Parathyroid adenoma (tissue), 2 donors: ENCODE measurements at regions not wholly inside any gene's neighbourhood (a gene's known extent, or its start where the extent isn't known, plus 50 kb on each side); places are given as distances from the start of the nearest gene placed in this dataset.

ENCODE experiments used
- H2AFZ ChIP-seq: fragments of 300-600 bp; sonication (generic); one replicate; pipeline ENCODE4 v1.7.0; 2017; ENCODE audit warnings: antibody characterized with exemption, mild to moderate bottlenecking
- H3K27ac ChIP-seq: fragments of 300-600 bp; sonication (generic); one replicate; pipeline ENCODE4 v1.7.0; 2017
- H3K27me3 ChIP-seq: fragments of 300-600 bp; sonication (generic); one replicate; pipeline ENCODE4 v1.7.0; 2017; ENCODE audit warnings: low read length; ENCODE audit not compliant: control insufficient read depth, insufficient read depth
- H3K36me3 ChIP-seq: fragments of 300-600 bp; sonication (generic); one replicate; pipeline ENCODE4 v1.7.0; 2017; ENCODE audit warnings: low read length; ENCODE audit not compliant: control insufficient read depth, insufficient read depth
- H3K4me1 ChIP-seq: fragments of 300-600 bp; sonication (generic); one replicate; pipeline ENCODE4 v1.7.0; 2017; ENCODE audit warnings: control low read depth
- H3K4me2 ChIP-seq: fragments of 300-600 bp; sonication (generic); one replicate; pipeline ENCODE4 v1.7.0; 2017; ENCODE audit warnings: low read length
- H3K4me3 ChIP-seq: fragments of 300-600 bp; sonication (generic); one replicate; pipeline ENCODE4 v1.7.0; 2017; ENCODE audit warnings: low read depth, low read length
- H3K79me2 ChIP-seq: fragments of 300-600 bp; sonication (generic); one replicate; pipeline ENCODE4 v1.7.0; 2017; ENCODE audit warnings: control low read depth
- H3K9ac ChIP-seq: fragments of 300-600 bp; sonication (generic); one replicate; pipeline ENCODE4 v1.7.0; 2017; ENCODE audit warnings: mild to moderate bottlenecking
- H3K9me3 ChIP-seq: fragments of 300-600 bp; sonication (generic); one replicate; pipeline ENCODE4 v1.7.0; 2017; ENCODE audit warnings: low read length; ENCODE audit not compliant: control insufficient read depth
- CTCF ChIP-seq: fragments of 300-600 bp; sonication (generic); IDR thresholded peaks from one replicate; pipeline ENCODE4 v1.7.0; 2017; ENCODE audit warnings: antibody characterized with exemption, mild to moderate bottlenecking
- donor health status: primary hyperparathyroidism.

DNA sequence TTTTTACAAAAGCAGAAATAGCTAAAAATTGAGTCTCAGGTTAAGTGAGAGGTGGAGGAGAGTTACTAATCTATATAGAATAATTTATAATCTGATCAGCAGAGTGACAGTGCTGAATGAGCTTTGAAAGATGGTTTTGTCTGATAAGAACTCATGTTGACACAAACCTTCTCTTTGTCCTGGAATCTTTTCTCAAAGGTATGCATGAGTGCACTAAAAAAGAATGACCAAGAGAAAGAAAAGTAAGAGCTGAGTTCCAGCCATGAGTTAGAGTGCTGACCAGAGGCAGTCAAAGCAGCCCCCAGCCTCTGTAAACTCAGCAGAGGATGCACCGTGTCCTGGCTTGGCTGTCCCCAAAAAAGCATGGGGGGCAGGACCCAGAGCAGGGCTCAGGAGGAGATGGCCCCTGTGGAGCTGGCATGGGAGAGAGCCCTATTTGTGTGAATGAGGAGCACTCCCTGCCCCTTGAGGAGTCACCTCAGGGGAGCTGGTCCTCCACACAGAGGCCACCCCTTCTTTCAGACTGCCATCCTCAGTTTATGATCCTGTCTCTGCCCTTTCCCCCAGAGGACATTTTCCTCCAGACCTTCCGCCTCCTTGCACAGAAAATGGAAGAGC lies 129.8 kb downstream of the SEC23A start:
- Histone ChIP-seq H3K27me3 (no peaks in the 10 kb centered on the region), H3K4me3 (no peak overlapping the region), H2AFZ (no peak overlapping the region), H3K9ac (no peak overlapping the region), H3K27ac (no peak overlapping the region), H3K9me3 (no peaks in the 10 kb centered on the region), H3K79me2 (no peaks in the 10 kb centered on the region), H3K4me1 (no peaks in the 10 kb centered on the region), H3K36me3 (no peaks in the 10 kb centered on the region), H3K4me2 (no peak overlapping the region)
- no peak for TF ChIP-seq CTCF

DNA sequence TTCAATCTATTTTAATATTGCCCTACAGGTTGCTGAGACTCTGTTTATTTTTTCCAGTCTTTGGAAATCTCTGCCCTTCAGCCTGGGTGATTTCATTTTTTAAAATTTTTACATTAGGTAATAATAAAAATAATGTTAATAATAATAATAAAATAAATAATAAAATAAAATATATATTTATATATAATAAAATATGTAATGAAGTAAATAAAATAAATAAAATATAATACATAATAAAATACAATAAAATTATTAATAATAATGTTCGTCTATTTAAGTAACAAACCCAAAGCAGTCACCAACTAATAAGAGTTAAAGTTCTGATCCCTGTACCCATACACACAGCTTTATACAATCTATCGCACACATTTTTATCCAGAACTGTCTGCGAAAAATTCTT lies 130.5 kb downstream of the SEC23A start:
- no peak overlapping the region for H3K9ac ChIP-seq
- H3K4me2 ChIP-seq = no peak overlapping the region
- no peak overlapping the region for H3K27ac ChIP-seq
- no peaks in the 10 kb centered on the region for H3K36me3 ChIP-seq
- no peak overlapping the region for H2AFZ ChIP-seq
- H3K79me2 ChIP-seq = no peaks in the 10 kb centered on the region
- no peaks in the 10 kb centered on the region for H3K4me1 ChIP-seq
- H3K27me3 ChIP-seq = no peaks in the 10 kb centered on the region
- no peak overlapping the region for H3K4me3 ChIP-seq
- TF ChIP-seq CTCF = no peak
- H3K9me3 ChIP-seq = no peaks in the 10 kb centered on the region

GRCh38 chr14:38971258-38971921 lies 131.6 kb downstream of the SEC23A start:
- Histone ChIP-seq H3K4me1 (no peaks in the 10 kb centered on the region), H3K4me2 (no peak overlapping the region), H3K79me2 (no peaks in the 10 kb centered on the region), H2AFZ (no peak overlapping the region), H3K27ac (no peak overlapping the region), H3K36me3 (no peaks in the 10 kb centered on the region), H3K27me3 (no peaks in the 10 kb centered on the region), H3K9ac (no peak overlapping the region), H3K4me3 (no peak overlapping the region), H3K9me3 (no peaks in the 10 kb centered on the region)
- no peak for TF ChIP-seq CTCF

- no peak overlapping the region for H3K27ac ChIP-seq
- H3K79me2 ChIP-seq = no peaks in the 10 kb centered on the region
- H2AFZ ChIP-seq = no peak overlapping the region
- H3K4me2 ChIP-seq = no peak overlapping the region
- no peaks in the 10 kb centered on the region for H3K9me3 ChIP-seq
- no peak for TF ChIP-seq CTCF
- H3K4me3 ChIP-seq = no peak overlapping the region
- no peak overlapping the region for H3K9ac ChIP-seq
- H3K27me3 ChIP-seq = no peaks in the 10 kb centered on the region
- H3K4me1 ChIP-seq = no peaks in the 10 kb centered on the region
- no peaks in the 10 kb centered on the region for H3K36me3 ChIP-seq
Measured at GRCh38 chr14:38964630-38965029, 138.4 kb downstream of the SEC23A start.
